Liver (tissue), 3 donors: ENCODE measurements at regions not wholly inside any gene's neighbourhood (a gene's known extent, or its start where the extent isn't known, plus 50 kb on each side); places are given as distances from the start of the nearest gene placed in this dataset.
A peak's percentile ranks its signal among the peaks of the same experiment; 100 is the strongest.

Source experiments
- CTCF ChIP-seq: fragments of 150-350 bp; IDR thresholded peaks from 2 replicates; pipeline ENCODE4 v1.5.1; 2017; ENCODE audit warnings: improper control_type of control experiment, low read depth, low read length; ENCODE audit not compliant: missing input control
- FOXA1 ChIP-seq: IDR thresholded peaks from 2 replicates; pipeline ENCODE4 v1.6.1; 2016; ENCODE audit warnings: antibody characterized with exemption
- GABPA ChIP-seq, 2 donors: IDR thresholded peaks in 1 of 2; conservative IDR thresholded peaks in 1 of 2; 2 replicates each; pipeline ENCODE4 v1.6.1; 2016; ENCODE audit warnings: antibody characterized with exemption in 2 of 2, mild to moderate bottlenecking in 1 of 2, moderate library complexity in 1 of 2
- JUND ChIP-seq, 2 donors: IDR thresholded peaks; 2 replicates each; pipeline ENCODE4 v1.6.1; 2016; ENCODE audit warnings: antibody characterized with exemption in 2 of 2
- REST ChIP-seq: IDR thresholded peaks from 2 replicates; pipeline ENCODE4 v1.6.1; 2016; ENCODE audit warnings: antibody characterized with exemption, mild to moderate bottlenecking
- RXRA ChIP-seq, 2 donors: IDR thresholded peaks; 2 replicates each; pipeline ENCODE4 v1.6.1; 2017 to 2018; ENCODE audit warnings: antibody characterized with exemption in 2 of 2, mild to moderate bottlenecking in 1 of 2
- SP1 ChIP-seq: IDR thresholded peaks from 2 replicates; pipeline ENCODE4 v1.6.1; 2018; ENCODE audit warnings: antibody characterized with exemption, mild to moderate bottlenecking
- TAF1 ChIP-seq: conservative IDR thresholded peaks from 2 replicates; pipeline ENCODE4 v1.6.1; 2016; ENCODE audit warnings: antibody characterized with exemption, mild to moderate bottlenecking
- YY1 ChIP-seq: IDR thresholded peaks from 2 replicates; pipeline ENCODE4 v1.6.1; 2016; ENCODE audit warnings: antibody characterized with exemption, mild to moderate bottlenecking
- ZBTB33 ChIP-seq: IDR thresholded peaks from 2 replicates; pipeline ENCODE4 v1.6.1; 2016; ENCODE audit warnings: antibody characterized with exemption
- TF ChIP-seq, protein P1 (sequence below): IDR thresholded peaks from 2 replicates; pipeline ENCODE4 v1.6.1; 2016; ENCODE audit warnings: antibody characterized with exemption
- TF ChIP-seq, protein P2 (sequence below): IDR thresholded peaks from 2 replicates; pipeline ENCODE4 v1.6.1; 2016; ENCODE audit warnings: antibody characterized with exemption
- donor health status: healthy.
- donor health status: healthy.

- TF ChIP-seq CTCF (peak; percentile 40), TAF1 (no peak), REST (no peak), YY1 (no peak), FOXA1 (no peak), SP1 (no peak), ZBTB33 (no peak), JUND (IDR thresholded peaks at IDR 0.05) (no peak), RXRA (IDR thresholded peaks at IDR 0.05) (no peak), GABPA (IDR thresholded peaks at IDR 0.05 in 1 of 2, conservative IDR thresholded peaks at IDR 0.05 in 1 of 2) (no peak)
- TF ChIP-seq, protein P1, sequence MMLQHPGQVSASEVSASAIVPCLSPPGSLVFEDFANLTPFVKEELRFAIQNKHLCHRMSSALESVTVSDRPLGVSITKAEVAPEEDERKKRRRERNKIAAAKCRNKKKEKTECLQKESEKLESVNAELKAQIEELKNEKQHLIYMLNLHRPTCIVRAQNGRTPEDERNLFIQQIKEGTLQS: no peak
- TF ChIP-seq, protein P2, sequence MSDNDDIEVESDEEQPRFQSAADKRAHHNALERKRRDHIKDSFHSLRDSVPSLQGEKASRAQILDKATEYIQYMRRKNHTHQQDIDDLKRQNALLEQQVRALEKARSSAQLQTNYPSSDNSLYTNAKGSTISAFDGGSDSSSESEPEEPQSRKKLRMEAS: no peak
These were observed 113.5 kb upstream of the RPL38 start for GRCh38 chr17:74089869-74090464.
